GM18909 (cell line): ENCODE measurements at regions not wholly inside any gene's neighbourhood (a gene's known extent, or its start where the extent isn't known, plus 50 kb on each side); places are given as distances from the start of the nearest gene placed in this dataset.
"Not testable (repeated sequence)": the region's sequence is repeated elsewhere in the genome, so short reads cannot be mapped to it uniquely, and the experiment has no call there.

Experiments
- ATAC-seq: cut with Tn5 transposase; IDR thresholded peaks from one replicate; pipeline ENCODE4 v1.9.1; 2021; ENCODE audit warnings: mild to moderate bottlenecking; ENCODE audit not compliant: unreplicated experiment, poor library complexity

DNA sequence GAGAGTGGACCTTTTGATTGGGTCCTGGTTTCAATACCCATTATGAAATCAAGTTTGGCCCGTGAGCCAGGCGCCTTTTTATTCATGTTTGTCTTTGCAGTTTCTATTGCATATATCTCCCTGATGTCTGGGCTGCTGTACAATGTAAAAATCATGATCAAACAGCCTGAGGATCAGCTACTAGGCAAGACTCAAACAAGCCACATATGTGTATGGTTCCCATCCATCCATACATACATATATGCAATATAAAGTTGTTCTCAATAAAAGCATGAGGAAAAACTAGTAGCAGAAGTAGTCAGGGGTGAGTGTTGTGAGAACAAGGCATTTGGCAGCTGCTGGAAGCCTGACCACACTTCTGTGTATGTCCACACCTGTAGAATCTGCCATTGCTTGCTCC, 562.4 kb upstream of the USP24 start:
- no peak for ATAC-seq

DNA sequence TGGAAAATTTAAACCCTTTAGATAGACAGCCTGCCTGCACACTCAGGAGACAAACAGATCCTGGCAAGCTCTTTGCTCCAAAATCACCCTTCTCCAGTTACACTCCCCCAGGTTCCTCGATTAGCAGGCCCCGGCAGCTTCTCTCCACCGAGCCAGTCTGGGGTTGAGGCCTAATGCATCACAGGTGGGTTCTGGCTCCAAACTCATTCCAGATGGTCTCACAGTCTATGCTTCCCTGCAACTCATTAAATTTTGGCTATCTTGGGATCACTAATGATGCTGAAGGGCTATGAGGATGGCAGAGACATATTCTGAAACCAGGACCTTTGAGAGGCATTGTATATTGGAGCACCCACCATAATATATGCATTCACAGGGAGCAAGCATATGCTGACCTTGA, 559.8 kb upstream of the USP24 start:
- ATAC-seq = no peak

DNA sequence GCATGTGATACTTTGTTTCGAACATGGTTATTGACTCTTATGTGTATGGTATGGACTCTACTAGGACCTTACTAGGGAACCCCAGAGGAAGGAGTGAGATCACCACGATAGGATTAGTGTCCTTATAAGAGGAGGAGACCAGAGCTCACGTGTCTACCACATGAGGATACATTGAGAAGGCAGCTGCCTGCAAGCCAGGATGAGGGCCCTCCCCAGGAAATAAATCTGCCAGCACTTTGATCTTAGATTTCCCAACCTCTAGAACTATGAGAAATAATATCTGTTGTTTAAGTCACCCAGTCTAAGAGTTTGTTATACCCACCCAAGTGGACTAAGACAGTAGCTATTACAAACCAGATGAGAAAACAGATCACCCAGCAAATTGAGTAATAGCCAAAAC, 559.3 kb upstream of the USP24 start:
- no peak for ATAC-seq

DNA sequence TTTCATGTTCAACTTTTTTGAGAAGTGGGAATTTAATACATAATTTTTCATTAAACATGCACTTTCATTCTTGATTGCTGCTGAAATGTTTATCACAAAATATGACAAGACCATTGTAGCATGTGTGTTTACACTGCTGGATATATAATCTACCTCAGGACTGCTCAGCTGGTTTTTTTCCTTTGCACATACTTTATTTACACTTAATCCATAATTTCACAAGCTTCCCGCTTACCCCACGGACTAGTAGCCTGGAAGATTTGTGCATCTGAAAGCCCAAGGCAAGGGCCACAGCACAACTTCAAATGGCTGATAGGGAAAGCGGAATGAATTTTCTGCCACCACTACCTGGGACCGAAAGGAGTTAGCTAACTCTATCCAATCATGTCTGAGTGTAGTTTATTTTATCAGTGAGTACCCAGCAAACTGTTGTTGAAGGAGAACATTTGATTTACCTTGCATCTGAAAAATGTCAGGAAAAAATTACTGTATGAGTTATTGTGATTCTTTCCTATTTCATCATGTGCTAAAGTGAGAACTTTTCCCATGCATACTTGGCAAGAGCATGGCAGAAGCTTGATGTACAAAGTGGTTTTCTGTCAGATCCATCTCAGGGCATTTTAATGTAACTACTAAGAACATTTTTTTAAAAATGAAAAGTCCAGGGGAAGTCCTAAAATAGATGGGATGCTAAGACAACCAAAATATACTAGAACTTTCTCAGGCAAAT, 558.2 kb upstream of the USP24 start:
- ATAC-seq = no peak

DNA sequence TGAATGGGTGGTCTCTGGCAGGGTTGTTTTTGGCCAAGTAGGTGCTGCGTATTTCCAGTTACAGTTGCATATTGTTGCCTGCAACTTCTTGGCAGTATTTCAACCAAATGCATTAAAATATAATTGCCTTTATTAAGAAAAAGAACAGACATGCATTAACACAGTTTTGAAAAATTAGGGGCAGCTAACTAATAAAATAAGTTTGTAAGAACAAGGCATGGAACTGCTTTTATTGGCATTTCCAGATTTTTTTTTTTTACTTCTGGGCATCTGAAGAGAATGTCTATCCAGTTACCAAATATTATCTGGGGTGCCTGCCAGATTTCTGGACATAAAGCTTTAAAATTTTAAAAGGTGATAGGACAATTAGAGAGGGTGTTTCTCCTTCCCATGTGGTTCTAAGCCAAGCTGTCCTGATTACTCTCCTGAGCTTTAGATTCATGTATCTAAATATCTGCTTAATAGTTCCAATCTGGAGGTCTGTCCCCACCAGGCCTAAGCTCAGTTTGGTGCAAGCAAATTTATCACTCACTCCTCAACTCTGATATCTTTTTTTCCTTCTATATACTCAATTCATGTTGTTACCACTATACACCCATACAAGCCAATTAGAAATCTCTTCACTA, 553.3 kb upstream of the USP24 start:
- no peak for ATAC-seq

DNA sequence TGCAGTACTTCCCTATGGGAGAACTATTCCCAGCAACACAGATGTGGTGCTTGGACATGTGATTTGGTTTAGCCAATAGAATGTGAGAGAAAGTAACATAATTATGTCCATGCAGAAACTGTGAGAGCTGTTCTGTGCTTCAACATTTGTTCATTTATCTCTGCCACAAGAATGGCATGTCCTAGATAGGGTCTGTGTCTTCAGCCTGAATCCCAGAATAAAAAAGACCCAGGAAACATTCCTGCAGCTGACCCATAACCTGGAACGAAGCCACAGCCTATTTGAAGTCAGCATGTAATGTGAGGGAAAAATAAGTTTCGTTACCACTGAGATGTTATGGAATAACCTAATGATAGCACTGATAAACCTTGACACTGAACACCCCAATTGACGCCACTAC, 552.0 kb upstream of the USP24 start:
- ATAC-seq = no peak

DNA sequence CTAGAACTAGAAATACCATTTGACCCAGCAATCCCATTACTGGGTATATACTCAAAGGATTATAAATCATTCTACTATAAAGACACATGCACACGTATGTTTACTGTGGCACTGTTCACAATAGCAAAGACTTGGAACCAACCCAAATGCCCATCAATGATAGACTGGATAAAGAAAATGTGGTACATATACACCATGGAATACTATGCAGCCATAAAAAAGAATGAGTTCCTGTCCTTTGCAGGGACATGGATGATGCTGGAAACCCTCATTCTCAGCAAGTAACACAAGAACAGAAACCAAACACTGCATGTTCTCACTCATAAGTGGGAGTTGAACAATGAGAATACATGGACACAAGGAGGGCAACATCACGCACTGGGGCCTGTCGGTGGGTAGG, 550.3 kb upstream of the USP24 start:
- not testable (repeated sequence) for ATAC-seq

DNA sequence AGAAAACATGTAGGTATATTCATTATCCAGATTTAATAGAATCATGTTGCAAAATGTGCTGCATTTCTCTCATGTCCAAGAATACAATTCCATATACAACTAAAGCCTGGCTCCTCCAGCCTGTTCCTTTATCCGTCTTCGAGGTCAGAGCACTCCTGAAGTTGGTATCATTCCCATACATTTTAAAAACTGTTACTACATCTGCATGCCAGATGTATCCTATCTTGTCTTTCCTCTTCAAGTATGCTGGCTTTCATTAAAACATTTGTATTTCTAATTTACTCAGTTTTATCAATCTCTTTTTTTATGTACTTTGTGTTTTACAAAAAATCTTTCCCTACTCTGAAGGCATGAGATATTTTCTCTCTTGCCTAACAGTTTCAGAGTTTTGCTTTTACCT, 536.6 kb upstream of the USP24 start:
- ATAC-seq = no peak

DNA sequence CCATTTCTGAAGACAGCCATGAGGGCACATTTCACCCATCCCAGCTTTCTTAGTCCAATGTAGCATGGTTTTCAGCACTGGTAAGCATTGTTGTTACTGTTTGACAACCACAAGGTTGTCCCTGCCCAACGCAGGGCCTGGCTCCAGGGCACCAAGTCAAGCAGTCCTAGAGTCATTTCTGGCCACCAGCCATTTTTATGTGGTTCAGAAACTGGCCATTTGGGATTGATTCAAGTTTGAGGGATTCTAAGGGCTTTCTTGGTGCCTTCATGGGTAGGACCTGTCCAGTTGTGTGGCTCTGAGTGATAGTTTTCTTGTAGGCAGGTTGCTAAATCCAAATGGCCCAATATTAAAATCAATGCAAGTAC, 535.4 kb upstream of the USP24 start:
- ATAC-seq = no peak

DNA sequence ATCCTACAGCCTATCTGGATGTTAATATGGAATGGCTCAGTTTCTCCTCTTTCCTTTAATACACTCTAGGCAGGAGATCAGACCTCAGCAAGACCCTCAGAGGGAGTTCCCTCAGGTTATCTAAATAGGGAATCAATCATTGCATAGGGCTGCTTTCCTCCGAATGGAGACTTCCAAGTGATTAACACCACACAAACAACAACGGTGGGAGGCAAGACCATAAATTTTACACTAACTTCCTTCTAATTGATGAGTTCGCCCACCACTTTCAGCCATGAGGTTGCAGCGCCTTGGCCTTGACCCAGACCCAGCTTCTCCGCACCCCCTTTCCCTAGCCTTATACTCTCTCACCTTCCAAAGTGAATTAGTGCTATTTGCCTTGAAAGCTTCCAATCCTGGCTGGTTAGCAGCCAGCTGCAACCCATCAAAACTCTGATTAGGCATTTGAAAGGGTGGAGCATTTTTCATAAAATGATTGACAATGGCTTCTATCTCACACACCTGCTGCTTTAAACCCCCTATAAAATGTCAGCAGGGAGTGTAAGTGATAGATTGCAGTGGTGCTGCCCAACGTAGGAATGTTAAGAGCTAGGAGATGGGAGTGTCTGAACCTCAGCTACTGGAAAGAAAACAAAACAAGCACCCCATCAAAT, 534.9 kb upstream of the USP24 start:
- ATAC-seq = no peak

DNA sequence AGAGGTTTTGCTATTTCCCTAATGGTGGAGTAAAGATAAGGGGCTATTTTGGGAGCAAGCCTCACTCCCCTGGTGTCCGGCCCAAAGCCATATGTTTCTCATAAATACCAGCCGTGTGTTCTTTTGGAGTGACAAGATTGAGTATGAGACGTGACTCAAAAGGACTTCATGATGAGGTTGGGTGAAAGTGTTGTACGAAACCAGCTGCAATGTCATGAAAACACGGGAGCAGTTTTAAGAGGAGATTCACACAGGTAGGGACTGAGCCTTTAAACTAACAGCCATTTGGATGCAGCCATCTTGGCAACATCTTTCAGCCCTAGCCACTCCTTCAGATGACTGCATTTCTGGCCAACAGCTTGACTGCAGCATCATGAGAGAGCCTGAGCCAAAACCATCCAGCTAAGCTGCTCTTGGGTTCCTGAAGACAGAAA, 532.3 kb upstream of the USP24 start:
- ATAC-seq = no peak

DNA sequence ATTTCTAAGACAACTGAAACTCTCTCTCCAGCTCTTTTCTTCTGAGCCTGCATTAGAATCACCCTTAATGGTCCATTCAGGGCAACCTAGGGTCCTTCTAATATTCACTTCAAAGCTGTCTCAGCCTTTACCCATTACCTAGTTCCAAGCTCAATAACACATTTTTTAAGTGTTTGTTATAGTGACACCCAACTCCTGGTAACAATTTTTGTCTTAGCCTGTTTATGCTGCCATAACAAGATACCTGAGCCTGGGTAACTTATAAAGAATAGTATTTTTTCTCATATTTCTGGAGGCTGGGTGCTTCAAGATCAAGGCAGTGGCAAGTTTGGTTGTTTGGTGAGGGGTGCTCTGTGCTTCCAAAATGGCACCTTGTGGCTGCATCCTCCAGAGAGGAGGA, 531.5 kb upstream of the USP24 start:
- ATAC-seq = no peak

DNA sequence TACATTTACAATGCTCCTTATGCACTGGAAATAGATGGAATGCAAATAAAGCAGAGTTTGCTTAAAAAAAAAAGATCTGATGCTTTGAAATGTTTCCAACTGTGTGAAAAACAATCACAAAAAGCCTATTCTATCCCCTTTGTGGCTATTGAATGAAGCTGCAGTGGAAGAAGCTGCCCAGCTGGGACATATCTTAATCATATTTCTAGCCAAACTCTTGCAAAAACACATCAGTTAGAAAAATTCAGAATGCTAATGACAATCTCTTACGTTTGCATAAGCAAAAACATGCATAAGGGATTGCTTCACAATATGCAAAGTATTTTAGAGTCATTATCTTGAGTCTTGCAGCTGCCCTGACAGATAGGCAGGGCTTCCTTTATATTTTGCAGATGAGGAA, 526.4 kb upstream of the USP24 start:
- ATAC-seq = no peak

DNA sequence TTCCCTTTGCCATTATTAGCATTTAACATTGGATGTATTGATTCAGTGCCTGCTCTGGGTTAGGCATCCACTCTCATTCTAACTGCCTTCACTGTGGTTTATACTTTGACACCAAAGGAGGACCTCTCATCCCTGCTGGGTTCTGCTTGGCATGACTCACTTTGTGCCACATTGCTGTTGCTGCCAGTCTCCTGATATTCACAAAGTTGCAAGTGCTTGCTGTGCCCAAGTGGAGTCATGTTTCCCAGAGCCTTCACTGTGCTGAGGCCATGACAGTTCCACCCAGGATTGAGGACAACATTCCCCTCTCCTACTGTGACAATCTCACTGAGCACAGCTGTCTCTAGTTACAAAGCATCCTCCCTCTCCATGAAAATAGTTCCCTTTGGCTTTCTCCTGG, 519.9 kb upstream of the USP24 start:
- ATAC-seq = no peak

DNA sequence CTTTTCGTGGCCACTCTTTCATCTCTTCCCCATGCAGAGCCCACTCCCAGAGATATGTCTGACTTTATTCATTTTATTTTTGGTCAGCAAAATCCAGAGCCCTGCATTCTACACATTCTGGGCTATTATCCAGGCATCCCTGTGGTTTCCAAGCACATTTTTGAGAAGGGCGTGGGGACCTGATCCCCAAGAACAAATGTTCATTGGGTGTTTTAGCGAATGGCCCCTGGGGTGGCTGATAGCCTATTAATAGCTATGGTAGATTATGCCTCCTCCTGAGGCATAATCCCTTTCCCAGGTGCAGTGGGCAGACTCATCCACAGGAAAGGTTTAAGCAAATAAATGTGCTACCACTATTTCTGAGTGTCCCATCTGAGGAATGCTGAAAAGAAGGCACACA, 511.8 kb upstream of the USP24 start:
- ATAC-seq = no peak

DNA sequence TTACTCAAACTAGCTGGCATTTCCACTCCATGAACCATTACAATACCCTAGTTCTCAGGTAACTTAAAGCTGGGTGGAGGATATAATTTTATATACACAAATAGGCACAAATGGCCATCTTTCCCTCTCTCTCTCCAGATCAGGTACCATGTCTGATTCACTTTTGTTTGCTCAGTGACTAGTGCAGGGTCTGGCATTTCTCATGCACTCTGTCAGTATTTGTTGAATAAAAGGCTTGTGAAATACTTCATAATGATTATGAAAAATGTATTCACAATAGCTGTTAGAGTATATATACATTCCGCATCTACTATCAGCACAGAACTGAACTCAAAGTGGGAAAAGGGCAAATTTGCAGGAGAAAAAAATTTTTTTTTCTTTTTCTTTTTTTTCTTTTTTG, 510.2 kb upstream of the USP24 start:
- no peak for ATAC-seq

DNA sequence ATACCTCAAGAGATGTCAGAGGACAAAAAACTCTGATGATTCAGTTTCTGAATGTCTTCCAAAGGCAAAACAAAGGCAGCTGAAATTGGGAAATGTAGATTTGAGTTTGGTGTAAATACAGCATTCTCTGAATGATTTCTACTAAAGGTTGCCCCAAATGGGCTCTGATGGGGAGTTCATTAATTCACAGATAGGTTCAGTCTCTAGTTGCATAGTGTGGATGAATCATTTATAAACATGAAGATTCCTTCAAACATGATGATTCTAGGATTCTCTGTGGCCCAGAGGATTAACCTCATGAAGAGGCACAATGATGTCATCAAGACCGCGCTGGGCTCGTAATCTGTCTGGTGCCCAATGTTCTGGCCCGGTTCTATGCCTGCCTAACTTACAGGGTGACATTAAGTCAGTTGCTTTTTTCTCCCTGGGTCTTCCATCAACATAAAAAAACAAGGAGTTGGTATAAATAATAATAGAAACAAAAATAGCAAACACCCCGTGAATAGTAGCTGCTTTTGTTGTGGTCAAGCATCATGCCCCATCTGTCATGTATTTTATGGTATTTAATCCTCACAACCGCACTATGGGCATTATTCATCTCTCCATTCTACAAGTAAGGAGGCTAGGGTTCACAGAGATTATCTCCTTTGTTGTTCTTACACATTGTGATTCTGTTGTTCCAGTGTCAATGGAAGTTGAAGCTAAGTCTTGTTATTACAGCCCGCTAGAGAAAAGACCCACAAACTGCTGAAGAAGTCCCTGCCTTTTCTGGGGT, 509.6 kb upstream of the USP24 start:
- no peak for ATAC-seq

DNA sequence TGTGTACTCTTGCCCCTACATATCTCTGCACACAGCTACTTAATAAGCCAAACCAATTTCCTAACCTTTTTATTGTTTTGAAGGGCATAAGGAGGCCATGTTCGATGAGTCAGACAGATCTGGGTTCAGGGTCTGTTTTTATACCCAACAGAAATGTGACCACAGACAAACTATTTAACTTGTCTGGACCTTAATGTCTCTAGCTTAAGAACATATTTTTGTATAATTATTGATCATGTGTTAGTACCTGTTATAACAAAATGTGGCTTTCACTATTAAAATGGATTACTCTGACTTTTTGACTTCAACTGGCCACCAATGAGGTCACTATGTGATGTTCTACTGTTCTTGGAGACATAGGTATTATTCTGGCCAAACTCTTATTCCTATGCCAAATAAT, 507.8 kb upstream of the USP24 start:
- ATAC-seq = no peak

DNA sequence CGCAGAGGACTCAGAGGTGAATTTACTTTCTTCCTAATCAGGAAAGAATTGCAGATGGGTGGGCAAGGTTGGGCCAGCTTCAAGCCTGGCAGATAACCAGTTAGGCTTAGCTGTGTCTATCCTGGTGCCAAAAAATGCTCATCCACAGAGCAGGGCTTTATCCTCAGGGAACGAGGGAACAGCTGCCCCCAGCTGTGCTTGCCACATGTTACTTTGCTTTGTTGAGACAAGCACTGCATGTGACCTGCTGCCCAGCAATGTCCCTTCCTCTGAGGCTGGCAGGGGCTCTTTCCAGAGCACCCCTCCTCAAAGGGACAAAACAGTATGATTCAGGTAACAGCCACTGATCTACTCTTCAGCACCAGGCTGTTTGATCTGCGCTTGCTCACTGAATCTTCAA, 505.1 kb upstream of the USP24 start:
- no peak for ATAC-seq

DNA sequence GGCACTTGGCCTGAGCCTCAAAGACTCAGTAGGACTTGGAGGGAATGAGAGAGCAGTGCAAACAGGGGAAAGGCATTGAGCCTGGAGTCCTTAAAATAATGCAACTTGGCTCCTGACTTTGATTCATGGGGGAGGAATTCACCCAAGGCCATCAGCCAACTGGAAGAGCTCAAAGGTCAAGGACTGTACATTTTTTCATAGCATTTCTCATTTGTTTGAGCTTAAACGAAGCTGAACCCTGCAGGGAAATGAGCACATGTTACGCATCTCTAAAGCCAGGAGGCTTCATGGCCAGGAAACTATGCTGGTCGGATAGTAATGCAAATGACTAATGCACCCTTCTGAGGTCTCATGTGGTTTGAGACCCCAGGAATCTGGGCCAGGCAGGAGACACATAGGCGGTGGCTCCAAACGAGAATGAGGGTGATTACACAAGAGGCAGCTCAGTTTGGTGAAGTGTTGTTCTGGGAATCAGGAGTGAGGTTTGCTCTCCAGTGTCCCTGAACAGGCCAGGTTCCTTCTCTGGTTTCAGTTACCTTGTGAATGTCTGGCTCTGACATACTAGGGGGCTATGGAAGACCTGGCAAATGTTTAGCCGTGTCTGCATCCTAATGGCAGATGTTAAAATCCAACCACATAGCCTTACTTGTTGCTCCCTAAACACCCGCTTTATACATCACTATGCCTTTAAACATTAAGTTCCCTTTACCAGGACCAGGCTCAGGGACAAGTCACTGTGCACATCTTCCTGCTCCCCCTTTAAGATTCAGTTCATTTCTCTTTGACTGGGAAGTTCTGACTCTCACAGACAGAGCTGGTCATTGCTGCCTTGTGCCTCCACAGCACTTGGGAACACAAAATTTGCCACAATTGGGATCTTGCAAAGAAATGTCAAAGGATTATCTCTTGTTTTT, 503.9 kb upstream of the USP24 start:
- ATAC-seq = no peak
